Inflammatory macrophage treated with lipopolysaccharide for 4 hours (primary cell): ENCODE measurements at regions not wholly inside any gene's neighbourhood (a gene's known extent, or its start where the extent isn't known, plus 50 kb on each side); places are given as distances from the start of the nearest gene placed in this dataset.

Experiments used
- DNase-seq: peaks from one replicate; pipeline ENCODE4 v3.0.0-alpha.2; 2020

GRCh38 chr10:3225561-3225960 is 53.0 kb upstream of the PITRM1 start:
- DNase-seq: no peak

- DNase-seq: no peak
Measured at GRCh38 chr10:3224241-3224640, 51.7 kb upstream of the PITRM1 start.

GRCh38 chr10:3222626-3223025 is 50.0 kb upstream of the PITRM1 start:
- DNase-seq: no peak
